ENCODE measurements at regions not wholly inside any gene's neighbourhood (a gene's known extent, or its start where the extent isn't known, plus 50 kb on each side); places are given as distances from the start of the nearest gene placed in this dataset.

GRCh38 chr12:23228101-23228500, 603.1 kb downstream of the ETNK1 start:
- TF ChIP-seq CTCF (IDR thresholded peaks at IDR 0.05): no peak
- TF ChIP-seq EZH2 (IDR thresholded peaks at IDR 0.05; ENCODE audit: borderline replicate concordance, insufficient read depth, low read depth, low read length, poor library complexity, severe bottlenecking): no peak

Measured in B cell (primary cell).